NCI-H1417 treated with DMSO at 0.1 percent for 48 hours (cell line): ENCODE measurements at regions not wholly inside any gene's neighbourhood (a gene's known extent, or its start where the extent isn't known, plus 50 kb on each side); places are given as distances from the start of the nearest gene placed in this dataset.
A peak's percentile ranks its signal among the peaks of the same experiment; 100 is the strongest.
"Not testable (repeated sequence)": the region's sequence is repeated elsewhere in the genome, so short reads cannot be mapped to it uniquely, and the experiment has no call there.

ENCODE experiments used
- DNase-seq: peaks from one replicate; lab custom pipeline; 2025; lab: John Stamatoyannopoulos, UW

DNA sequence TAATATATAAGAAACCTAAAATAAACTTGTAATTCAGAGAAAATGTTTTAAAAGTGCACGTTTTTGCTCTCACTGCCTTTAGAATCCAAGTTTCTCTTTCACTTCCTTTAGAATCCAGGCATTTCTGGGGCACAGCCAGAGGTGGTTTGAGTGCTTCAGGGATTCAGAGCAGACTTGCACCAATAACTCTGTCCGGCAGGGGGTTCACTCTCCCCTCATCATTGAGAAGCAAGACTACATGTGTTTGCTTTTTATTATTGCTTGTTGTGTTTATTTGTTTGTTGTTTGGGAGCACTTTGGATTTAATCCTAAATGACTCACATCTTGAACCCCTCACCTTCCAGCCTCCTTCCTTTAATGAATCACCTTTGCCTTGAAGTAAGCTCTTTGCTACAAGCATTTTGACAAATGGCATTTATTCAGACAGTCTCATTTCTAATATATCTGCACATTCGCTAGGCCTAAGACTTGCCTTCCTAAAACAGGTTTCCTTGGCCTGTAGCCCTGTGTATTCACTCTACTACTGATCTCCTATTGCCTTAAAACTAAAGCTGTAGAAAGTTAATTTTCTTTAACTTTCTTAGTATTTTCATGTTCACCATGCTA, 233.5 kb upstream of the ATP5MC3 start:
- DNase-seq: no peak

DNA sequence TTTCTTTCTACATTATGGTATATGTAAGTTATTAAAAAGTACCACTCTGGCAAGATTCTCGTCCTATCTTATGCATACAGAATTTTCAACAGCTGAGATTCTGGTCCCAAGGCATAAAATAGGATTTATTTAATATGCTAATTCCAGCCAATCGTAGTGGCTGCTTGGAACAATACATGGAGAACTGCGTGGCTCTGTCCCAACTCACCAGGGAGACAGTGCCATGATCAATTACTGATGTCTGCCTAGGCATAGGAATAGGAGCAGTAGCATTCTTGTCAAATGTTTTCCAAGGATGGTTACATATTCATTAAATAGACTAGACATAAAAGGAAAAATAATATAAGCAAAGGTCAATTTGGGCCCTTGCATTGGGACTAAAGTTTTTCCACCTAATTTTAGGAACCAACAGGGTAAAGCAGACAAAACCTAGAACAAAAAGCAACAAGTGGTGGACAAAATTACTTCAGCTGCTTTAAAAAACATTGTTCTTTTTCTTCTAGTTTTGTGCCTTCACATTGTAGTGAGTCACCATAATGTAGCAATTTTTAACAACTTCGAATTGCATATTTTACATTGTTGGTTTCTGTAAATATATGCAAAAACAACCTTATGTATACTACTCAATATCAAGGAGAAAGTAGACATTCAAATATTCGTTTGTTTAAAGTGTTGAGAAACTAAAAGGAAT, 232.8 kb upstream of the ATP5MC3 start:
- DNase-seq: no peak

DNA sequence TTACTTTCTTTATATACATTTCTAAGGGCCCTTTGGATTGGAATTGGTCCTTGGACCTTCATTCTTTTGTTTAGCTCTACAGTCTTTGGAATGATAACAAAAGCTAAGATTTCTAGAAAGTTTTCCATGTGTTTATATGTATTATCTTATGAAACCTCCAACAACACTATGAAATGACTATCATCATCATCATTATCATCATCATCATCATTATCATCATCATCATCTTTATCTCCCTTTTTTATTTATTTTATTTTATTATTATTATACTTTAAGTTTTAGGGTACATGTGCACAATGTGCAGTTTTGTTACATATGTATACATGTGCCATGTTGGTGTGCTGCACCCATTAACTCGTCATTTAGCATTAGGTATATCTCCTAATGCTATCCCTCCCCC, 229.4 kb upstream of the ATP5MC3 start:
- DNase-seq: not testable (repeated sequence)

DNA sequence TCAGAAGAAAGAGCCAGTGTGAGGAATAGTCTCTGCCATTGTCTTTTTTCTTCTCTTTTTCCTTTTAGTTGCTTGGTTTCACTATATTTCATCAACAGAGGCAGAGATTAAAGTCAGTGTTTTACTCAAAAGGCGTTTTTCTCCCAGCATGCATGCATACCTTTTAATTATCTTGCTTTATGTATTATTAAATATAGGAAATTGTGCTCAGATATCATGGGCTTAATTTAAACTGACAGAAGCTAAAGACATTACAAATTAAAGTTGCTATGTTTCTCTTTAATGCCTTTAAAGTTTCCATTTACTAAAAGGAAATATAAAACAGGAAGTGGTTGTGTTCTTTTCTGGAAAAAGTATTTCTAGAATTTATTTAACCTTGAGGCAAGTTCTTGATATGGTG, 223.3 kb upstream of the ATP5MC3 start:
- DNase-seq: no peak

DNA sequence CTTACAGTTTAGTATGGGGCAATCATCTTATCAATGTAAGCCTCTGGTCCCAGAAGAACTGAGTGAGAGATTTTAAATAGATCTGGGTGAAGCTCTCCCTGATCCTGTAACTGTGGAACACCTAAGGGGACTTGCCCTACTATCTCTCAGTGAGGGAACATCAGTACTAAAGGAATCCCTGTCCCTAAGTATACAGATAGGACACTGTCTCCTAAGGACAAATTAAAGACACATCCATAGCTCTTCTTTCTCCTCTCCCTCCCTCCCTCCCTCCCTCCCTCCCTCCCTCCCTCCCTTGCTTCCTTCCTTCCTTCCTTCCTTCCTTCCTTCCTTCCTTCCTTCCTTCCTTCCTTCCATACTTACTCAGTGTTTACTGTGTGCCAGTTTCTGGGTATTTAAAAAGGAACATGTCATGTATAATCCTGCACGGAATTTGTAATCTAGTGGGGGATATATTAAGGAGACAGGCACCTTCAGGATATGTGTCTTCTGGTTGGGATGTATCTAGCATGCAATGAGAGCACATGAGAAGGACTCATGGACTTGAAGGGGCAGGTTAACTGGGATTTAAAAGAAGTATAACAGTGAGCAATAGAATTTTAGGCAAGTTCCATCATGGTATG, 222.2 kb upstream of the ATP5MC3 start:
- no peak for DNase-seq

DNA sequence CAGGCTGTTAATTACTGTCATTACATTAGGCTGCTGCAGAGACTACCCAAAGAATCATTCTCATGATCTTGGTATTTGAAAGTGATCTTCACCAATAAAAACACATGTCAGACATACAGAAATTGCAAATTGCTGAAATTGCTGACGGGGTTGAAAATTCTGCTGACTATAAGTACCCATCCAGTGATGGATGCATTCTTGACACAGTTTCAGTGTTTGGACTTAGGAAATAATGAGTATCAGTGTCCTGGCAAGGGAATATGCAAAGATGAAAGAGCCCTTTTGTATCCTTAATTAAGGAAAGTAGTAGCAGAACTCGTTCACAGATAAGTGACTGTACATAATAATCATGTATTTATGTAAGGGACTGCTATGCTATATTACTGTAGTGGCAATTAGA, 221.1 kb upstream of the ATP5MC3 start:
- no peak for DNase-seq

DNA sequence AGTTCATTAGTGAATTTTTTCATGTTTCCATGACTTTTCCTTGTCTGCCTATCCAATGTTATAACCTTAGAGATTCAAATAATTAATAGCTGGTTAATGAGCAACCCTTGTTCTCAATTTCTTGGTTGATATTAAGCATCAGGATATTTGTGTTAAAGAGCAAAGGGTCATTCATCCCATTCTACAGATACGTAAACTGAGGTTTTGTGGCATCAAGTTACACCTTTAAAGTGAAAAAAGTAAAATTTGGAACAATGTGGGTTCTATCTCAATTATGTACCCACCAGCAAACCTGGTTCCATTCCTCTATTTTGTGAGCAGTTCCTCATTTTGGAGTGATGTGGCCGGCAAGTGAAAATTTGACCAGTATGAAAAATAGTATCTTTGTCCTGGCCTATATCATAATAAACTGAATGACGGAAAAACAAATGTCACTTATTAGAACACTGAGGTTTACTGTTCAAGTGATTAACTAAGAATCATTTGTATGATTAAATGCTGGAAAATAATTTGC, 220.5 kb upstream of the ATP5MC3 start:
- no peak for DNase-seq

DNA sequence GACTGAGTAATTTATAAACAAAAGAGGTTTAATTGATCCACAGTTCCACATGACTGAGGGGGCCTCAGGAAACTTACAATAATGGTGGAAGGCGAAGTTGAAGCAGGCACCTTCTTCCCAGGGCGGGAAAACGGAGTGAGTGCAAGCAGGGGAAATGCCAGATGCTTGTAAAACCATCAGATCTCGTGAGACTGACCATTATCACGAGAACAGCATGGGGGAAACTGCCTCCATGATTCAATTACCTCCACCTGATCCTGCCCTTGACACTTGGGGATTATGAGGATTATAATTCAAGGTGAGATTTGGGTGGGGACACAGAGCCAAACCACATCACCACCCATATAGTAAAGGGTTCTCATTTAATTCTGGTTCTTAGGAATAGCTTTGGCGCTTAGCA, 219.5 kb upstream of the ATP5MC3 start:
- no peak for DNase-seq

DNA sequence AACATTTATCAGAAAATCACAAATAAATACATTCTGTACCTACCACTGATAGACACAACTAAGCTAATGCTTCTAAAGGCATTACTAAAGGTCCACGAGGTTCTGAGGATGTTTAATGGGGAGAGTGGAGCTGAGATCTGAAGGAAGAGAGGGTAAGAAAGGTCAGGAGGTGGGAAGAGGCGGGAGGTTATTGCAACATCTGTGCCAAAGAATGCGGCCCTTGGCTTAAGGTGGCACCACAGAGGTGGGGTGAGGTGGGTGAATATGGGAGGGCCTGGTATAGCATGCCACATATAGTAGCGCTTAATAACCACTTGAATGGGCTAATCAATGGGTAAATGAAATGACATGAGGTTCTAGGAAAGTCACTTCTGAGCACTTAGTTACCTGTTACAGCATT, 217.8 kb upstream of the ATP5MC3 start:
- DNase-seq: no peak

DNA sequence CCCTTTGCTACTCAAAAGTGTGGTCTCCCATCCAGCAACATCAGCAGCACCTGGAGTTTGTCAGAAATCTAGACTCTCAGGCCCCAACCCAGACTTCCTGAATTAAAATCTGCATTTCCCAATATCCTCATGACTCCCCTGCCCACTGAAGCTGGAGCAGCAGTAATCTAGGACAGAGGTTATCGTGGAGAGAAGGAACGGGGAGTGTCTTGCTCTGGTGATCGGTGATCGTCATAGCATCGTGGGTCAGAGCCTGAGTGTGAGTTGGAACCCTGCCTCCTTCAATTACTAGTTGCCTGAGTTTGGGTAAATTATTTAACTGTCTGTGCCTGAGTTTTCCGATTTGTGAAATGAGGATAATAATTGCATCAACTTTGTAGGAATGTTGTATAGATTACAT, 217.3 kb upstream of the ATP5MC3 start:
- no peak for DNase-seq

DNA sequence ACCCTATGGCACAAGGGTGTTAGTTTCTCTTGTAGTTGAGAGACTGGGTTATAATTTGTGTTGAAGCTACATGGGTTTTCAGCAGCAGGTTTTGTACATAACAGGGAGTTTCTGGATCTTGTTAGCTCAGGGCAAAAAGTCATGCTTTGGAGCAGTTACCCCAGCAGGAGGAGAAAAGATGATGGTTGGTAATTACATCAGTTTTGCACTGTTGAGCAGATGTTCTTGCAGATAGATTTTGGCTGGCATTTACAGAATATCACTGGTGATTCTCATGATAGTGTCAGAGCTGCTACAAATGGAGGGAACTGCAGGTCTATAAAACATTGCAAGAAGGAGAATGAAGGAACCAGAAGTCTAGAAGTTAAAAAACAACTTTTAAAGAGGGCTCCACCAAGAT, 215.2 kb upstream of the ATP5MC3 start:
- DNase-seq: no peak

DNA sequence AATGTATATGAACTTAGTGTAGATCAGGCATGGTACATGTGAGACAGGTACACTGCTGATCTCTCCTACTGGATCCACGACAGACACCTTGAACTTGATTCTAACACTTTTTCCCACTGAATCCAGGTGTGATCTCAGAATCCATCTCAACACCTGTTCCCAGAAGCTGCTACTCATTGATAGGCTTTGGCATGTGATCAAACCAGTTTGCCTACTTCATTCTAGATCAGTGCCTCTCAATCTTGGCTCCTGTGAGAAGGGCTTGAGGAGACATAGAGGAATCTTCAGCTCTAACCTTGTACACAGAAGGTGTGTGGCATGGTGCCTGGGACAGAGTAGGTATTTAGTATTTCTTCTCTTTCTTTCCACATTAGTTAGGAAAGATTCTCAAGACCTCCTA, 212.3 kb upstream of the ATP5MC3 start:
- DNase-seq: no peak

DNA sequence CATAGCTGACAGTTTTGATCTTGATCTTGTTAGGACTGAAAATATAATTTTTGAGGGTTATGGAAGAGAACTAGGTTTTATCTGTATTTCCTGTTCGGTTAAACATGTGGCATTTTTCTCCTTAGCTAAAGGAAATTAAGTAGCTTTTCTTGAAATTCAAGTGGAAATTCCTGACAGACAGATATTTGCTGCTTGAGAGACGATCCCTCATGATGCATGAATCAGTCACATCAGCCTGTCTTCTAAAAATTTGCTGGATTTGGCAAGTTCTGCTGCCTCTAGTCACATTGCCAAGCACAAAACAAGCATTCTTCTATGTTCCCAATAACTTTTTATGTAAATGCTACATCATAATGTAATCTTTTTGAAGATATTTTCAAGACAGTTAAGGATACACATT, 201.8 kb upstream of the ATP5MC3 start:
- DNase-seq: no peak

DNA sequence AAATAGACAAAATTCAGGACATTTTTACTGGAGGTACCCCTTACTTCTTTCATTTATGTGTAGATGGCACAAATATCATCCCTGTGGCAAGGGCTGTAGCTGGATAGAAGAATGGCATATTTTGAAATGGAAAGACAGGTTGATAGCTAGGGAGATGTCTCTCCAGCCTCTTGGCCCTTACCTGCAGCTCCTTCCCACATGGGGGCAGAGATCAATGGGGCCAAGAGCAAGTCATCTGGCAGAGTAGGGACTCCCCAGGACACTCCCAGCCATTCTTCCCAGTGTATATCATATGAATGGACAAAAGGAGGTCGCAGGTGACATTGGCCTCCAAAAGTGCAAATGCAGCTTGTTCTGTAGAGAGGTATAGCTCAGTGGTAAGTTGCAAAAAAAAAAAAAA, 192.2 kb upstream of the ATP5MC3 start:
- DNase-seq: no peak

DNA sequence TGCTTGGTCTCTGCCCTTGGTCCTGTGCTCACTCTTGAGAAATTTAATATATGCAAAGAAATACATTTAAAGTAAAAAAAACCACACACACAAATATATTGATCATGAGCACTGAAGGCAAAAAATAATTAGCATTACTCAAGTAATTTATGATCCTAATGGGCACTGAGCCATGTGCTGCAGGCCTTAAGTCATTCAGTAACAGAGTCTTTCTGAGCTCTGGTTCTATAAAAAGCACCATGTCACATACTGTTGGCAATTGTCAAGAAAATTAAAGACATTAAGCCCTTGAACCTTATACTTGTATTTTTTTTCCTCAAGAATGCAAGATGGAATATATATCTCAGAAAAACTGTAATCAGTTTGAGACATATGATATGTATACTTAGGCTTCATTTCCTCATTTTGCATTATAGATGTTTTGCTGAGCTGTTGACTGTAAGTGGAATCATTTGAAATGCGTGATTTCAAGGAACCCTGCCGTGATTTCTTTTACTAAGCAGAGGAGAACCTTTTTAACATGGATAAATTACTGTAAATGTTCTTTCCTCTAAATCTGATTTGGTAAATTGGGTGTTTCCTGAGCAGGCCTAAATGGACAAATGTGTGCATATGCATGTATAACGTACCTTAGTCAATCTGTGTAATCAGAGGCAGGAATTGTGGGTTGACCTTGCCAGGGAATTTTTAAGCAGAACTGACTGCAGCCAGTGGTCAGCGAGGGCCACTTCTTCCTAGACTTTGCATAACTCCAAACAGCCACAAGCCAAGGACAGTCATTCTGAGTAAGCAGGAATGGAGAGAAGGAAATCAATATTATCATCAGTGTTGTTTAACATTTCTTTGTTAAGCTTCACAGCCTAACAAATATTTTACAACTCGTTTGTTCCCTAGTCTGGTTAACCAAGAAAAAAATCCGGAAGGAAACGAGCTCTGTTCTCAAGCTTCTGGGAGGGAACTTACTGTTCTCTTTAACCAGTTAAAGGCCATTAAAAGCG, 191.5 kb upstream of the ATP5MC3 start:
- DNase-seq: no peak

DNA sequence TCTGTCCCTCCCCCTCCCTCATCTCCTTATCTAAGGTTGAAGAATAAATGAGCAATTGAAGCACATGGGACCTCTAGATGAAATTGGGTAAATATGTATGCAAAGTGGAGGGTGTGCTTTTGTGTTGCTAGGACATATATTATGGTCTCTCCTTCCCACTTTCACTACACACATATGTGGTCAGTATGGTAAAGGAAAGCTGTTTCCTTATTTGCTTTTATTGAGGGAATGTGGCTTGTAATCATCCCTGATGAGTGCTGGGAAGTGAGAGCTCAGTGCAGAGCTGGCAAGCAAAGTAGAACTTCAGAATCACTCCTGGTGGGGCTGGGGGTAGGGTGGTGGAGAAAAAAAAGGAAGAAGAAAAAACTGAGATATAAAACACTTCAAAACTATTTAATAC, 189.9 kb upstream of the ATP5MC3 start:
- DNase-seq: no peak

DNA sequence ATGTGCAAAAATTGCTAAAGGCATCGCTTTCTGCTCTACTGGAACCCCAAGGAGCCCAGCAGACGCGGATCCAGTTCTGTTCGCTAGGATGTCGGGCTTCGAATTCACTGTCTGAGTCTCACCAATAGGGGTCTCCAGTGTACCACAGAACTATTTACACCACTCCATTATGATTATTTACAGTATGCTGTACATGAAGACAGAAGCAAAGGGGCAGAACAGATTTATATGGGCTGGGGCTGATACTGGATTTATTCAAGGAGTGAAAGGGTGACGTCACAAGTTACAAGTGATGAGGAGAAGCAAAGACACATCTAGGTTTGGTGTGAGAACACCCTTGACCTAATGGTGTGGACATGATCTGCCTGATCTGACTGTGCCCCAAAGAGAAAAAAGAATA, 185.3 kb upstream of the ATP5MC3 start:
- DNase-seq: peak; percentile 41

DNA sequence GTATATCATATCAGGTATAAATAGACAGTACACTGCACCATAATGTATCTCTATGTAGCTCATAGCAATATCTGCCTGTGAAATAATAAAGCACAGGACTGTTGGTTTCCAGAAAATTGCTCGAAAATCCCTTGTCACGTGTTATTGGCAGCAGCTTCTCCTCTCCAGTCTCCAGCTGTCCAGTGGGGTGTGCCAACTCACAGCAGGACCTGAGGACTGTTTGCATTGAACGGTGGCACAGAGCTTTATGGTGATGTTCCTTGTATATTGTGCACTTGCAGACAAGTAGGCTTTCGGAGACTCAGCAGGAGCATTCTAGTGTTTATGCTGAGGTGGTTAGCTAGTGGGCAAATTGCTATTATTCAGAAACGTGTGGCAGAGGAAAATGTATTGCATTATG, 182.2 kb upstream of the ATP5MC3 start:
- peak; percentile 81 for DNase-seq

DNA sequence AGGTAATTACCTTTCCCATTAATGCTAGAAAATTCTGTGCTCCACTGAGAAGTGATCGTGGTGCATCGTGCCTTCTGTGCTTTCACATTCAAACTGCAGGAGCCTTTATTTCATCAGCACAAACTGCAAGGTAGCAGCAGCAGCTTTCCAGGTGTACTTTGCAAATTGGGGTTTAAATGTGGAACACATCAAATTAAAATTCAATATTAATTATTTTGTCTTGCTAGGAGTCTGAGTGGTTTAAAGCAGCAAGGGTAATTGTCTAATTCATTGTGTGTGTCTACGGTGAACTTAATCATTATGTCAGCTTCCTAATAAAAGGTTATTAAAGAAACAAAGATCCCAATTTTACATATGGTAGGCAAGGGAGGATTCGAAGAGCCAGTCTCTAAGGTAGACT, 180.8 kb upstream of the ATP5MC3 start:
- DNase-seq: no peak

DNA sequence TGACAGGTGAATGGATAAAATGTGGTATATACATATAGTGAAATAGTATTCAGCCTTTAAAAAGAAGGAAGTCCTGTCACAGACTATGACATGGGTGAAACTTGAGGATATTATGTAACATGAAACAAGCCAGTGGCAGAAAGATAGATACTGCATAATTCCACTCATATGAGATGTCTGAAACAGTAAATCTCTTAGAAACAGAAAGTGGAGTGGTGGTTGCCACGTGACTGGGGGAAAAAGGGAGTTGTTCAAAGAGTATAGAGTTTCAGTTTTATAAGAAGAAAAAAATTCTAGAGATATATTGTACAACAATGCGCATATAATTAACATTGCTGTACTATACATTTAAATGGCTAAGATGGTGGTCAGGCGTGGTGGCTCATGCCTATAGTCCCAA, 178.2 kb upstream of the ATP5MC3 start:
- DNase-seq: no peak

DNA sequence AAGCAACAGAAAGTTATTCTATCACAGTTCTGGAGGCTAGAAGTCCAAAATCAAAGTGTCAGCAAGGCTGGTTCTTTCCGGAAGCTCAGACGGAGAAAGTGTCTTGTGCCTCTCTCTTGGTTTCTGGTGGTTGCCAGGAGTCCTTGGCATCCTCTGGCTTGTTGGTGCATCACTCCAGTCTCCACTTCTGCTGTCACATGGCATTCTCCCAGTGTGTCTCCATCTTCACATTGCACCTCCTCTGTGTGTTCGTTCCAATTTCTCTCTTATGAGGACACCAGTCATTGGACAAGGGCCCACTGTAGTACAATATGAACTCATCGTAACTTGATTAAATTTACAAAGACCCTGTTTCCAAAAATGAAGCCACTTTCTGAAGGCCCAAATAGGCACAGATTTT, 175.4 kb upstream of the ATP5MC3 start:
- no peak for DNase-seq

DNA sequence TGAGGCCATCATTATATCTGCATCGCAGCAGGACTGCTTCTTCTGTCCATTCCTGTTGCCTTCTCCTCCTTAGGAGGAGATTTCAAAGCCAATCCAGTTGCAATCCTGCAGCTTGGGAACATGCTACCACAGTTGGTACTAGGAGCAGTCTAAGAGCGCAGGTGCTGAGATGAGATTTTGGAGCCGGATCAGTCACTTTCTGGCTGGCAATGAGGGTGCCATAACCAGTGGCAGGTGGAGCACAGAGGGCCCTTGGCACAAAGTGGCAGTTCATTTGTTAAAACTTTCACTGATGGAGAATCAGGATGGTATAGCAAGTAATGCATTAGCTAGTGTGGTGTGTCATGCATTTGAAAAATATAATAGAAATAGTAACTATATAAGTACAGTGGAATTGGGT, 173.7 kb upstream of the ATP5MC3 start:
- DNase-seq: no peak
